Hippocampal formation (tissue), 2 donors: ENCODE measurements at regions not wholly inside any gene's neighbourhood (a gene's known extent, or its start where the extent isn't known, plus 50 kb on each side); places are given as distances from the start of the nearest gene placed in this dataset.

Experiments
- DNase-seq, 2 donors: peaks; one replicate each; lab custom pipeline; 2025; lab: John Stamatoyannopoulos, UW

DNA sequence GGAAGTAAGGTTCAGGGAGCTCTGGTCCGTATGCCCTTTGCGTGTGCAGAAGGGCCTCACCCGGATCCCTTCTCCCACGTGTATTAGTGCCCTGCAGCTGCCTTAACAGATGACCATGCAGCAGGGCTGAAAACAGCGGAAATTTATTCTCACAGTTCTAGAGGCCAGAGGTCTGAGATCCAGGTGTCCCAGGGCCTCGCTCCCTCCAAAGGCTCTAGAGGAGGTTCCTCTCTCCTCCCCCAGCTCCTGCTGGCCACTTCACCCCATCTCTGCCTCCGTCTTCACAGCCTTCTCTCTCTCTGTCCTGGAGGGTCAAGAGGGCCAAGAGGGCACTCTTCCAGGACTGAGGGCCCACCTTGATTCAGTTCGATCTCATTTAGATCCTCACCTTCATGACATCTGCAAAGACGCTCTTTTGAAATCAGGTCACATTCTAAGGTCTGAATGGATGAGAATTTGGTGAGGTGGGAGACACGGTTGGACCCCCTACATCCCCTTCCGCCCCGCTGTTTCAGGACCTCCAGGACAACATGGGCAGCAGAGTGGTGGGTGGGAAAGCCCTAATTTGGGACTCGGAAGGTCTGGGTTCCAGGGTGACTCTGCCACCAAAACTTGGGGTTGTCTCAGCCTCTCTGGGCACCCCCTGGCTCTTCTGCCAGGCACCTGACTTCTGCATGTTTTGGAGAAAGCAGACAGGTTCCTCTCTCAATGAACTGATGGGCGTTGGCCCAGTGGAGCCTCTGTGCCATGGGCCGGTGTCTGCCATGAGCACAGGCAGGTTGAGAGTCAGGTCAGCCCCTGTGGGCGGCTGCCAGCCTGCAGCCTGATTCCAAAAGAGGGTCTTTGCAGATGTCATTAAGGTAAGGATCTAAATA is 361.2 kb downstream of the SEC14L1 start:
- DNase-seq = no peak

DNA sequence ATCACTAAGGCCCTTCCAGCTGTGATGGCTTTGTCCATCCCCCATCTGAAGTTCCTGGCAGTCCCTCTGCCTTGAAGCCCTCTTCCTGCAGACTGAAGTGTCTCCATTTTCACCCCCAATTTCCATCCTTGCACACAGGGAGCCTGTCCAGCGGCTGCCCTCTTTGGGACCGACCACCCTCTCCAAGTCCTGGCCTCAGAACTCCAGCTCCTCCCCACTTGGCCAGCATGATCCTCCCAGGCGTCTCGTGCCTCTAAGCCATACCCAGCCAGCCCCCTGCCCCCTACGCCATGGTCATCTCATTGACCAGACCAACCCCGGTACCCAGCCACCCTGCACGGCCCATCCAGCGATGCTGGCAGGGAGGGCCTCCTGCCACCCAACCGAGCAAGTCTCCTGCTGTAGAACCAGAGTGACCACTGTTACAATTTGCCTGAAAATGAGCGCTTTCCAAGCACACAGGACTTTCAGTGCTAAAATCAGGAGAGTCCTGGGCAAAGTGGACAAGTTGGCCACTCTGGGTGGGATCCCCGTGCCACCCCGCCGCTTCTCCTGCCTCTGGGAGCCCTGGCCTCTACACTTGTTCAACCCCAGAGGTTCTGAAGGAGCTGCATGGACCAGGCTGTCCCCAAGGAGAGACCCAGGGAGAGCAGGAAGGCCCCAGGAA is 362.0 kb downstream of the SEC14L1 start:
- DNase-seq = no peak

GRCh38 chr17:77503293-77503655 is 362.5 kb downstream of the SEC14L1 start:
- no peak for DNase-seq

DNA sequence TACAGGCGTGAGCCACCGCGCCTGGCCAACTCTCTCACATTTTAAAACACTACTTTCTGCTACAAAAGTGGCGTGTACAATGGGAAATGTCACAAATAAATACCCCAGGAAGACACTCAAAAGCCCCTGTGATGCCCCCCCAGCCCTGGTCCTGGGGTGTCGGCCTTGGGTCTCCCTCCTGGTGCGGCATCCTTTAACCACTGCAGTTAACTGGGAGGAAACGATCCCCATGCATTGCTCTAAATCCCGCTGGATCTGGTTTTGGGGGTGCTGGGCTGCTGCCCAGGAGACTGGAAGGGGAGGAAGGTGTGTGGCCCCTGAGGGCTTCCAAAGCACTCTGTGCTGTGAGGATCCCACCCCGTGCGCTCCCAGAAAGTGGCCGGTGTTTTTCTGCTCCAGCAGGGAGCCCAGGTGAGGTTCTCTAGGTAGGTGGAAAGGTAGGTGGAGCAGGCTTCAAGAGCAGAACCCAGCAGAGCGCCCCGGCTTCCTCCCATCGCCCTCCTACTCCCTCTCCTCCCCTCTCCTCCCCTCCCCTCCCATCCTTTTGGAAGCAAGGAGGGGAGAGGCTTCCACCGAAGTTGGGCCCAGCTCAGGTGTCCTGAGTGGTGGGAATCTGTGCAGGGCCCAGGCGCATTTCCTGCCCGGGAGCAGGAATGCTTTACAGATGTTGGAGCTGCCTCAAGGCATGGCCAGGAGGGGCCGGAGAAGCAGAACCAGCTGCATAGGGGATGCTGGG is 363.3 kb downstream of the SEC14L1 start:
- DNase-seq = no peak

- no peak for DNase-seq
These were observed 363.9 kb downstream of the SEC14L1 start for GRCh38 chr17:77504652-77505155.

DNA sequence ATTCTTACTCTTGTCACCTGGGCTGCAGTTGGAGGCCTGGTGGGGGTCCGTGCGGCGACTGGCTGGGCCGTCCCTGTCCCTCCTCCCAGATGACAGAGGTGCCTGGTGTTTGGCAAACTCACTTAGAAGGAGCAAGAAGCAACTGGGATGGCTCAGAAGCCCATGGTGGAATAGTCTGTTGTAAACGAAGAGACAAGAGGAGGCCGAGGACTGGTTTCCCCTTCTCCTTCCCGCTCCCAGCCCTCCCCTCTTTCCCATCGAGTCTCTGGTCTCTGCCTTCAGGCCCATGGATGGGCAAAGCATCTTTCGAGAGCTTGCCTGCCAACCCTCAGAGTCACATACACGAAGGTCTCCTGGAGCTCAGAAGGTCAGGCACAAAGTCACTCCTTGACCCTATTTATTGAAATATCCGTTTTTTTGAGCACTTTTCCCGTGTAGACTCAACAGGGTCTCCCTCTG is 364.4 kb downstream of the SEC14L1 start:
- DNase-seq = no peak

GRCh38 chr17:77506371-77506991 is 365.7 kb downstream of the SEC14L1 start:
- DNase-seq = no peak

- DNase-seq = no peak
These were observed 366.5 kb downstream of the SEC14L1 start for GRCh38 chr17:77507111-77507885.

DNA sequence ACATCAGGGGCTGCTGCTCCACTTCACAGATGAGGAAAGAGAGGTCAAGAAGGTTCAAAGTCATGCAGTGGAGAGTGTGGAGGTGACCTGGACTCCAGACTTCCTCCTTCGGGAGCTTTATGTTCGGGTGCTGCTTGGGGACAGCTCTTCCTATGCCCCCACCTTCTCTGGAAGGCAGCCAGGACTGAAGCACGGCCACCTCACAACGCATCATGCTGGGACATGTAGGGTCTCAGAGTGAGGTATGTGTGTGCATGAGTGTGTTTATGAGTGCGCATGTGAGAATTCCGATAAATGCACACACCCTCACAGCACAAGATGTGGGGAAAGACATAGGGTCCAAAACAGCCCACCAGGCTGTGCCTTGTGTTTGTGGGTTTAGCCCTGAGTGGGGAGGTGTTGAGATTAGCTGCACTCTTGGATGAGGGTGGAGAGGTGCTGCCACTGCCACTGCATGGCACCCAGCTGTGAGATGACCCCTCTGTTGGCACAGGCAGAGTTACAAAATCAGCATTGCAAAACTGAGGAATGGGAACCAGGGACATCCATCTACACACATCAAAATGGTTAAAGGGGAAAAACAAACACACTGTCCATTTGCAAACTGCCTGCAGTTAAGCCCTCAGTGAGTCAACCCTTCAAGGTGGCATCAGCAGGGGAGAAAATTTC is 367.4 kb downstream of the SEC14L1 start:
- DNase-seq = no peak

DNA sequence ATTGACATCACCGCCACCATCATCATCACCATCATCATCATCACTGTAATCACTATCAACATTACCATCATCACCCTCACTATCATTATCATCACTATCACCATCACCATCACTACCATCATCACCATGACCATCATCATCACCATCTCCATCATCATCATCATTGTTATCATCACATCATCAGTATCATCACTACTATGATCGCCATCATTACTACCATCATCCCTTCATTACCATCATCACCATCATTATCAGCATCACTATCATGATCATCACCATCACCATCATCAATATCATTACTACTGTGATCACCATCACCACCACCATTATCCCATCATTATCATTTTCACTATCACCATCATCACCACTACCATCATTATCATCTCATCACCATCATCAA is 368.3 kb downstream of the SEC14L1 start:
- DNase-seq = no peak

DNA sequence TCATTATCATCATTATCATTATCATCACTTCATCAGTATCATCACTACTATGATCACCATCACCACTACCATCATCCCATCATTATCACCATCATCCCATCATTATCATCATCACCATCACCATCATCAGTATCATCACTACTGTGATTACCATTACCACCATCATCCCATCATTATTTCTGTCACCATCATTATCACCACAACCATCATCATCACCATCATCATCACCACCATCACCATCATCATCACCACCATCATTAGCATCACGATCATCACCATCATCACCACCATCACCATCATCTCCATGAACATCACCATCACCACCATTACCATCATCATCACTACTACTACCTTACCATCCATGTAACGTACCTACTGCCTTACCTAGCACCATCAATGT is 368.8 kb downstream of the SEC14L1 start:
- no peak for DNase-seq

DNA sequence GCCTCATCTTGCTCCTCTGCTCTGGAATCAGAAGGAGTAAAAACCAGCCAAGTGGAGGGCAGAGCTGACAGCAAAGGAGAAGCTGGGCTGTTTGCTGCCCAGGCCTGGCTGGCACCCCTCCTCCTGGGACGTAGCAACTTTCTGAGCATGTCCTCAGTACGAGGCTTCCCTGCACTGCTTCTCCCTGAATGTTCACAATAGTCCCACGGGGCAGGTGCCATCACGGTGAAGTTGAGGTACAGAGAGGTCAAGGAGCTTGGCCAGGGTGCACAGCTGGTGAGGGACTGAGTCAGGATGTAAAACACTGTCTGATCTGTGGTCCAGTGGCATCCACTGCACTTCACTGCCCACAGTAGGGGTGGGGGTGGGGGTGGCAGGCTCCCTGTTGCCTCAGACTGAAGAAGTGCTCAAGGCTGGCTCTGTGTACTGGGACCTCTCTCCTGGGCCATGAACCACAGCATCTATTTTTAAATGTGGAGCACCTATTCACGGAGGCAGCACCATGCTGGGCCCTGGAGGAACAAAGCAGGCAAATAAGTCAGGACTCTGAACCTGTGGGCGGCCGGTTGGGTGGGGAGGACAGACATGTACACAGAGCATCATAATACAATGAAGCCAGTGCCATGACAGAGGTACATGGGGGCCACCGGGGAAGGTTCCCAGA is 369.5 kb downstream of the SEC14L1 start:
- no peak for DNase-seq

GRCh38 chr17:77511514-77512061 is 370.8 kb downstream of the SEC14L1 start:
- DNase-seq = no peak

GRCh38 chr17:77512062-77512946 is 371.5 kb downstream of the SEC14L1 start:
- DNase-seq = no peak

DNA sequence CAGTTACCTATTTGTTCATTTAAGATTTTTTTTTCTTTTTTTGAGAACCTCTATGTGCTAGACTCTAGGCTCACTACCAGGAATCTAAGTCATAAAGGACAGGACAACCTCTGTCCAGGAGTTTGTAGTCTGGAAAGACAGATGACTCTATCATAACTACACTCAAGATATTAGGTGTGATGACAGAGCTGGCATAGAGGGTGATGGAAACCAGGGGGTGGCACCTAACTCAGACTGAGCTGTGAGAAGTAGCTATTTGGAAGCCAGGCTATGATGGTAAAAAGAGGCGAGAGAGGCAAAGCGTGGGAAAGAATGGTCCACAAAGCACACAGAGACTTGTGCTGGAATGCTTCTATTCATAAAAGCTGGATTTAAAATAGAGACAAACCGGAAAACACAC is 372.3 kb downstream of the SEC14L1 start:
- DNase-seq = no peak

- DNase-seq = no peak
These were observed 374.5 kb downstream of the SEC14L1 start for GRCh38 chr17:77515227-77515626.

- no peak for DNase-seq
These were observed 376.1 kb downstream of the SEC14L1 start for GRCh38 chr17:77516902-77517301.

GRCh38 chr17:77521076-77521475 is 380.3 kb downstream of the SEC14L1 start:
- DNase-seq = no peak

DNA sequence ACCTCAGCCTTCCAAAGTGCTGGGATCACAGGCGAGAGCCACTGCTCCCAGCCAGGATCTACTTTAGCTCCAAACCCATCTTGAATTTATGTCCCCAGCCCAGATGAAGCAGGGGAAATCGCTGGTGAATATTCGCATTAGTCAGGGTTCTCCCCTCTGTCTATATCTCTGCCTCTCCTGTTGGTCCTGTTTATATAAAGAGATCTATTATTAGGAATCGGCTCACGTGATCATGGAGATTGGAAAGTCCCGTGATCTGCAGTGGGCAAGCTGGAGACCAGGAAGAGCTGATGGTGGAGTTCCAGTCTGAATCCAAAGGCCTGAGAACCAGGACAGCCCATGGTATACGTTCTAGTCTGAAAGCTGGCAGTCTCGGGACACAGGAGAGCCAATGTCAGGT is 382.8 kb downstream of the SEC14L1 start:
- no peak for DNase-seq
